KMS-11 (cell line): ENCODE measurements at regions not wholly inside any gene's neighbourhood (a gene's known extent, or its start where the extent isn't known, plus 50 kb on each side); places are given as distances from the start of the nearest gene placed in this dataset.

Experiments
- H2AFZ ChIP-seq: fragments of 200-600 bp; sonication (generic); 2 replicates; pipeline ENCODE4 v1.6.1; 2016; ENCODE audit warnings: antibody characterized with exemption, mixed run types, low read depth
- H3K27ac ChIP-seq: fragments of 200-600 bp; sonication (generic); 2 replicates; pipeline ENCODE4 v1.6.1; 2016; ENCODE audit warnings: mild to moderate bottlenecking, mixed run types
- H3K27me3 ChIP-seq: fragments of 200-600 bp; sonication (generic); 2 replicates; pipeline ENCODE4 v1.6.1; 2017; ENCODE audit warnings: mild to moderate bottlenecking, low read depth, mixed run types, moderate library complexity; ENCODE audit not compliant: insufficient read depth
- H3K36me3 ChIP-seq: fragments of 200-600 bp; sonication (generic); 2 replicates; pipeline ENCODE4 v1.6.1; 2017; ENCODE audit warnings: mild to moderate bottlenecking, mixed run types; ENCODE audit not compliant: insufficient read depth
- H3K4me1 ChIP-seq: fragments of 200-600 bp; sonication (generic); 2 replicates; pipeline ENCODE4 v1.6.1; 2016; ENCODE audit warnings: mild to moderate bottlenecking, low read depth, mixed run types; ENCODE audit not compliant: poor library complexity, severe bottlenecking
- H3K4me2 ChIP-seq: fragments of 200-600 bp; sonication (generic); 2 replicates; pipeline ENCODE4 v1.7.0; 2016; ENCODE audit warnings: mild to moderate bottlenecking, mixed run types
- H3K4me3 ChIP-seq: fragments of 200-600 bp; sonication (generic); IDR thresholded peaks from 2 replicates; pipeline ENCODE4 v1.6.1; 2017; ENCODE audit warnings: low read depth, low read length, mixed read lengths; ENCODE audit not compliant: insufficient read depth
- H3K79me2 ChIP-seq: fragments of 200-600 bp; sonication (generic); 2 replicates; pipeline ENCODE4 v1.6.1; 2016; ENCODE audit warnings: low read depth, mixed run types; ENCODE audit not compliant: insufficient read depth
- H3K9ac ChIP-seq: fragments of 200-600 bp; sonication (generic); 2 replicates; pipeline ENCODE4 v1.6.1; 2016; ENCODE audit warnings: mild to moderate bottlenecking, mixed run types
- H4K20me1 ChIP-seq: fragments of 200-600 bp; sonication (generic); 2 replicates; pipeline ENCODE4 v1.6.1; 2016; ENCODE audit warnings: mild to moderate bottlenecking, mixed run types; ENCODE audit not compliant: insufficient read depth
- TF ChIP-seq, protein P1 (sequence below): fragments of 200-600 bp; sonication (generic); conservative IDR thresholded peaks from 2 replicates; pipeline ENCODE4 v1.6.1; 2017; ENCODE audit warnings: low read depth, mild to moderate bottlenecking, antibody characterized with exemption, low read length, moderate library complexity, mixed read lengths

DNA sequence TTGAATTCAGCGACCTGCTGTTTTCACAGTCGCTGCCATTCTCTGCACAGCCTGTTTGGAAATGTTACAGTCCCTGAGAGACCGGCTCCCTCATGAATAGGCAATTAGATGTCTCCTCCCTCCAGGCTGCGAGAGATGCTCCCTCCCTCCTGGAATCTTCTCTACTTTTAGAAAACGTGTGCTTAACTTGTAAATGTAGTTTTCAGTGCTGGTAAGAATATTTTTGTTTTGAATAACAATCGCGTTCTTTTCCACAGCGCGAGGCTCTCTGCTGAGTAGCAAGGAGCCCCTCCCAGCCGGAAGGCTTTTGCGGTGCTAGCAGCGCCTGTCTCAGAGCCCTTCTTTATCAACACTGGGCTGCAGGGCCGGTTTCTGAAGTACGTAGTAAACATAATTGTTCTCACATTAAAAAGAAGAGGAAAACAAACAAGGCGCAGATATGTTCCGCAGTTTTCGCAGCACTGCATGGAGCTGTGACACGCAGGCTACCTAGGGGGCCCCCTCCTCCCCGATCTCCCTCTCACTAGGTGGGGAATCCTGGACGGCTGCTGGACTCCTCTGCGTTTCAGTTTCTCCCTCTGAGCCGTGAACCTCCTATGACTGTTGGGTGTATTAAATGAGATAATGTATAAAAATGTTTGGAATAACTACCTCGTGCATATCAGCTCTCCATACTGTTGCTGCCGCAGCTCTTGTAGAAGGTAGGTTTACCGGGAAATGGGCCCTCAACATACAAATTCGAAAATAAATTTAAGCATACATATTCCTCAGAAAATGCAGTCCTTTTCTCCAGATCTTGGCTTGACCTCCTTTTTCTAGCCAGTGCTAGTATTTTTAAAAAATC lies 79.0 kb upstream of the SPACA1 start:
- no peak overlapping the region for H3K4me3 ChIP-seq
- H3K36me3 ChIP-seq: no peaks in the 10 kb centered on the region
- TF ChIP-seq, protein P1, sequence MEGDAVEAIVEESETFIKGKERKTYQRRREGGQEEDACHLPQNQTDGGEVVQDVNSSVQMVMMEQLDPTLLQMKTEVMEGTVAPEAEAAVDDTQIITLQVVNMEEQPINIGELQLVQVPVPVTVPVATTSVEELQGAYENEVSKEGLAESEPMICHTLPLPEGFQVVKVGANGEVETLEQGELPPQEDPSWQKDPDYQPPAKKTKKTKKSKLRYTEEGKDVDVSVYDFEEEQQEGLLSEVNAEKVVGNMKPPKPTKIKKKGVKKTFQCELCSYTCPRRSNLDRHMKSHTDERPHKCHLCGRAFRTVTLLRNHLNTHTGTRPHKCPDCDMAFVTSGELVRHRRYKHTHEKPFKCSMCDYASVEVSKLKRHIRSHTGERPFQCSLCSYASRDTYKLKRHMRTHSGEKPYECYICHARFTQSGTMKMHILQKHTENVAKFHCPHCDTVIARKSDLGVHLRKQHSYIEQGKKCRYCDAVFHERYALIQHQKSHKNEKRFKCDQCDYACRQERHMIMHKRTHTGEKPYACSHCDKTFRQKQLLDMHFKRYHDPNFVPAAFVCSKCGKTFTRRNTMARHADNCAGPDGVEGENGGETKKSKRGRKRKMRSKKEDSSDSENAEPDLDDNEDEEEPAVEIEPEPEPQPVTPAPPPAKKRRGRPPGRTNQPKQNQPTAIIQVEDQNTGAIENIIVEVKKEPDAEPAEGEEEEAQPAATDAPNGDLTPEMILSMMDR: no peak
- H2AFZ ChIP-seq: peak overlapping the region; percentile 57
- H3K27me3 ChIP-seq: no peaks in the 10 kb centered on the region
- no peaks in the 10 kb centered on the region for H3K4me1 ChIP-seq
- peak overlapping the region; percentile 25; the same call in 1 of the 2 replicates for H3K4me2 ChIP-seq
- H3K9ac ChIP-seq: no peak overlapping the region; the same call in 1 of the 2 replicates
- no peak overlapping the region for H3K27ac ChIP-seq
- no peaks in the 10 kb centered on the region for H4K20me1 ChIP-seq
- H3K79me2 ChIP-seq: no peaks in the 10 kb centered on the region

- no peak overlapping the region for H2AFZ ChIP-seq
- H3K4me1 ChIP-seq: no peaks in the 10 kb centered on the region
- H4K20me1 ChIP-seq: no peaks in the 10 kb centered on the region
- H3K79me2 ChIP-seq: no peaks in the 10 kb centered on the region
- H3K27me3 ChIP-seq: no peaks in the 10 kb centered on the region
- H3K4me2 ChIP-seq: no peak overlapping the region
- TF ChIP-seq, protein P1: no peak
- no peak overlapping the region for H3K4me3 ChIP-seq
- H3K27ac ChIP-seq: no peak overlapping the region
- no peak overlapping the region for H3K9ac ChIP-seq
- H3K36me3 ChIP-seq: no peaks in the 10 kb centered on the region
These were observed 81.8 kb upstream of the SPACA1 start for GRCh38 chr6:87965806-87966205.

DNA sequence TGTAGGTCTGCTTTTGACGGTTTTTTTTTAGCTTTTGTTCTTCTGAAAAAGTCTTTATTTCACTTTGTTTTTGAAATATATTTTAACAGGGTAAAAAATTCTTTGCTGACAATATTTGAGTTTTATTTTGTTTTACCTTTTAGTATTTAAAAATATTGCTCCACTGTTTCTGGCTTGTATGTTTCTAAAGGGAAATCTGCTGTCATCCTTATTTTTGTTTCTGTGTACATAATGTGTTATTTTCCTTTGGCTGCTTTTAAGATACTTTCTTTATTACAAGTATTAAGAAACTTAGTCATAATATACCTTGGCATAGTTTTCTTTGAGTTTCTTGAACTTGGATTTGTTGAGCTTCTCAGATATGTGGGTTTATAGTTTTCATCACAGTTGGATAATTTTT lies 88.6 kb upstream of the SPACA1 start:
- Histone ChIP-seq H2AFZ (no peak overlapping the region; the same call in 1 of the 2 replicates), H3K79me2 (no peaks in the 10 kb centered on the region)
- TF ChIP-seq, protein P1: no peak

GRCh38 chr6:87951751-87952150 lies 95.9 kb upstream of the SPACA1 start:
- H3K4me1 ChIP-seq: no peaks in the 10 kb centered on the region
- H2AFZ ChIP-seq: no peak overlapping the region
- H3K79me2 ChIP-seq: no peaks in the 10 kb centered on the region
- H4K20me1 ChIP-seq: no peaks in the 10 kb centered on the region
- H3K9ac ChIP-seq: no peak overlapping the region
- H3K4me2 ChIP-seq: no peak overlapping the region
- TF ChIP-seq, protein P1: no peak
- H3K27ac ChIP-seq: no peak overlapping the region
- H3K36me3 ChIP-seq: no peaks in the 10 kb centered on the region
- H3K27me3 ChIP-seq: no peaks in the 10 kb centered on the region
- H3K4me3 ChIP-seq: no peak overlapping the region

More for the DNA sequence above, 88.6 kb upstream of the SPACA1 start:
- Histone ChIP-seq H3K27ac (no peak overlapping the region), H3K36me3 (no peaks in the 10 kb centered on the region), H3K4me1 (no peaks in the 10 kb centered on the region), H3K9ac (no peak overlapping the region), H3K27me3 (no peaks in the 10 kb centered on the region), H3K4me3 (no peak overlapping the region), H3K4me2 (no peak overlapping the region), H4K20me1 (no peaks in the 10 kb centered on the region)
